Nephron (organoid): ENCODE measurements at regions not wholly inside any gene's neighbourhood (a gene's known extent, or its start where the extent isn't known, plus 50 kb on each side); places are given as distances from the start of the nearest gene placed in this dataset.

Experiments
- H3K27ac Mint-ChIP-seq, 3 experiments: 2 replicates each; pipeline ENCODE4 v1.8.0; 2020; ENCODE audit warnings: mixed read lengths in 3 of 3, mild to moderate bottlenecking in 2 of 3, moderate library complexity in 1 of 3
- H3K27me3 Mint-ChIP-seq: 2 replicates; pipeline ENCODE4 v1.8.0; 2021; ENCODE audit warnings: low read depth, mild to moderate bottlenecking, moderate library complexity, mixed read lengths
- H3K36me3 Mint-ChIP-seq: 2 replicates; pipeline ENCODE4 v1.8.0; 2020; ENCODE audit warnings: low read depth, mixed read lengths
- H3K4me1 Mint-ChIP-seq: 2 replicates; pipeline ENCODE4 v1.8.0; 2020; ENCODE audit warnings: mixed read lengths
- H3K4me3 Mint-ChIP-seq, 3 experiments: 2 replicates each; pipeline ENCODE4 v1.8.0; 2020; ENCODE audit warnings: mild to moderate bottlenecking in 3 of 3, mixed read lengths in 3 of 3, moderate library complexity in 2 of 3
- H3K9me3 Mint-ChIP-seq: 2 replicates; pipeline ENCODE4 v1.8.0; 2020; ENCODE audit warnings: mixed read lengths
- CTCF ChIP-seq, 3 experiments: fragments of 200-600 bp; sonication (generic); IDR thresholded peaks; one replicate each; pipeline ENCODE4 v1.5.0; 2021; ENCODE audit warnings: antibody characterized with exemption in 3 of 3; ENCODE audit not compliant: unreplicated experiment in 3 of 3

GRCh38 chr10:3834947-3835346, 49.9 kb upstream of the KLF6 start:
- H3K27me3 Mint-ChIP-seq, result peaks cover 13% of the 10 kb centered on the region
- no peak overlapping the region for H3K4me3 Mint-ChIP-seq
- peaks cover 49% of the 10 kb centered on the region for H3K4me1 Mint-ChIP-seq
- TF ChIP-seq CTCF (IDR thresholded peaks at IDR 0.05; ENCODE audit: unreplicated experiment in 3 of 3), result no peak
- peaks cover 2% of the 10 kb centered on the region for H3K9me3 Mint-ChIP-seq
- H3K27ac Mint-ChIP-seq, result no peak overlapping the region
- no peaks in the 10 kb centered on the region for H3K36me3 Mint-ChIP-seq
